Spinal cord (tissue), 9 donors: ENCODE measurements at regions not wholly inside any gene's neighbourhood (a gene's known extent, or its start where the extent isn't known, plus 50 kb on each side); places are given as distances from the start of the nearest gene placed in this dataset.

Source experiments
- DNase-seq, 6 donors: peaks; one replicate each; pipeline versions ENCODE4 v3.0.0 to v3.0.0-alpha.2; 2013 to 2015; ENCODE audit warnings: low spot score in 6 of 6, low read depth in 4 of 6
- H3K27ac ChIP-seq: one replicate; pipeline ENCODE4 v1.5.1; 2013; ENCODE audit warnings: low read depth, low read length, control low read depth
- H3K27me3 ChIP-seq: one replicate; pipeline ENCODE4 v1.6.1; 2013; ENCODE audit warnings: low read length; ENCODE audit not compliant: control insufficient read depth, insufficient read depth
- H3K36me3 ChIP-seq: one replicate; pipeline ENCODE4 v1.6.1; 2013; ENCODE audit warnings: low read length; ENCODE audit not compliant: control insufficient read depth, insufficient read depth
- H3K4me1 ChIP-seq: one replicate; pipeline ENCODE4 v1.6.1; 2013; ENCODE audit warnings: low read length; ENCODE audit not compliant: control insufficient read depth, insufficient read depth
- H3K4me3 ChIP-seq: one replicate; pipeline ENCODE4 v1.5.1; 2013; ENCODE audit warnings: low read depth, low read length, control low read depth
- H3K9me3 ChIP-seq: one replicate; pipeline ENCODE4 v1.6.1; 2013; ENCODE audit warnings: low read length; ENCODE audit not compliant: control insufficient read depth, insufficient read depth
- WGBS: methylation state at CpG from one replicate; pipeline ENCODE4 v1.1.5; 2013; ENCODE audit warnings: missing lambda C conversion rate; ENCODE audit not compliant: insufficient coverage; 5-methylcytosine and 5-hydroxymethylcytosine counted together
- donor health status: healthy.

GRCh38 chr4:135741583-135741982, 1540.0 kb upstream of the PABPC4L start:
- DNase-seq: peak in 2 of 6 donors; percentile 24 to 76
- Histone ChIP-seq H3K27ac (no peak overlapping the region), H3K4me1 (no peaks in the 10 kb centered on the region), H3K36me3 (no peaks in the 10 kb centered on the region), H3K4me3 (no peak overlapping the region), H3K27me3 (no peaks in the 10 kb centered on the region), H3K9me3 (no peaks in the 10 kb centered on the region)
- WGBS: 31% methylated on average over 2 of the region's 5 CpGs

- Histone ChIP-seq H3K36me3 (no peaks in the 10 kb centered on the region), H3K27me3 (no peaks in the 10 kb centered on the region), H3K9me3 (no peaks in the 10 kb centered on the region), H3K4me3 (no peak overlapping the region), H3K27ac (no peak overlapping the region), H3K4me1 (no peaks in the 10 kb centered on the region)
- WGBS: no CpG with 5 or more reads among the region's 2 CpGs
- no peak for DNase-seq
Measured at GRCh38 chr4:135739354-135739753, 1537.8 kb upstream of the PABPC4L start.

GRCh38 chr4:135735512-135735911, 1533.9 kb upstream of the PABPC4L start:
- no peak for DNase-seq
- Histone ChIP-seq H3K27ac (no peak overlapping the region), H3K4me1 (no peaks in the 10 kb centered on the region), H3K36me3 (no peaks in the 10 kb centered on the region), H3K4me3 (no peak overlapping the region), H3K9me3 (no peaks in the 10 kb centered on the region), H3K27me3 (no peaks in the 10 kb centered on the region)

- 70% methylated on average over 2 of the region's 4 CpGs for WGBS
- no peaks in the 10 kb centered on the region for H3K9me3 ChIP-seq
- no peak overlapping the region for H3K27ac ChIP-seq
- no peak for DNase-seq
- no peak overlapping the region for H3K4me3 ChIP-seq
- no peaks in the 10 kb centered on the region for H3K36me3 ChIP-seq
- H3K4me1 ChIP-seq: no peaks in the 10 kb centered on the region
- H3K27me3 ChIP-seq: no peaks in the 10 kb centered on the region
Measured at GRCh38 chr4:135732448-135732847, 1530.9 kb upstream of the PABPC4L start.

GRCh38 chr4:135731682-135732081, 1530.1 kb upstream of the PABPC4L start:
- Histone ChIP-seq H3K27ac (no peak overlapping the region), H3K36me3 (no peaks in the 10 kb centered on the region), H3K27me3 (no peaks in the 10 kb centered on the region), H3K4me1 (no peaks in the 10 kb centered on the region), H3K9me3 (no peaks in the 10 kb centered on the region), H3K4me3 (no peak overlapping the region)
- WGBS: no CpG with 5 or more reads among the region's 2 CpGs
- peak in 2 of 6 donors; percentile 37 to 75 for DNase-seq

- no peaks in the 10 kb centered on the region for H3K27me3 ChIP-seq
- H3K4me1 ChIP-seq: no peaks in the 10 kb centered on the region
- no peaks in the 10 kb centered on the region for H3K9me3 ChIP-seq
- no peak overlapping the region for H3K4me3 ChIP-seq
- DNase-seq: no peak
- no peak overlapping the region for H3K27ac ChIP-seq
- 80% methylated on average over 1 of the region's 2 CpGs for WGBS
- H3K36me3 ChIP-seq: no peaks in the 10 kb centered on the region
Measured at GRCh38 chr4:135724421-135724820, 1522.8 kb upstream of the PABPC4L start.

GRCh38 chr4:135718019-135718418, 1516.4 kb upstream of the PABPC4L start:
- H3K27ac ChIP-seq: no peak overlapping the region
- H3K9me3 ChIP-seq: no peaks in the 10 kb centered on the region
- no peaks in the 10 kb centered on the region for H3K4me1 ChIP-seq
- no peaks in the 10 kb centered on the region for H3K36me3 ChIP-seq
- peak in 2 of 6 donors; percentile 41 to 51 for DNase-seq
- no peaks in the 10 kb centered on the region for H3K27me3 ChIP-seq
- WGBS: no CpG with 5 or more reads among the region's 1 CpG
- H3K4me3 ChIP-seq: no peak overlapping the region

- Histone ChIP-seq H3K27me3 (no peaks in the 10 kb centered on the region), H3K4me1 (no peaks in the 10 kb centered on the region), H3K4me3 (no peak overlapping the region), H3K9me3 (no peaks in the 10 kb centered on the region), H3K27ac (no peak overlapping the region), H3K36me3 (no peaks in the 10 kb centered on the region)
- DNase-seq: no peak
Measured at GRCh38 chr4:135705343-135705742, 1503.8 kb upstream of the PABPC4L start.

- Histone ChIP-seq H3K27ac (no peak overlapping the region), H3K4me1 (no peaks in the 10 kb centered on the region), H3K4me3 (no peak overlapping the region), H3K27me3 (no peaks in the 10 kb centered on the region), H3K9me3 (no peaks in the 10 kb centered on the region), H3K36me3 (no peaks in the 10 kb centered on the region)
- no peak for DNase-seq
- no CpG with 5 or more reads among the region's 2 CpGs for WGBS
Measured at GRCh38 chr4:135694066-135694465, 1492.5 kb upstream of the PABPC4L start.

GRCh38 chr4:135684001-135684400, 1482.4 kb upstream of the PABPC4L start:
- Histone ChIP-seq H3K4me1 (no peaks in the 10 kb centered on the region), H3K36me3 (no peaks in the 10 kb centered on the region), H3K27me3 (no peaks in the 10 kb centered on the region), H3K9me3 (no peaks in the 10 kb centered on the region), H3K4me3 (no peak overlapping the region), H3K27ac (no peak overlapping the region)
- no CpG with 5 or more reads among the region's 2 CpGs for WGBS
- peak in 1 of 6 donors; percentile 64 for DNase-seq
